SK-N-SH (cell line): ENCODE measurements at regions not wholly inside any gene's neighbourhood (a gene's known extent, or its start where the extent isn't known, plus 50 kb on each side); places are given as distances from the start of the nearest gene placed in this dataset.

Source experiments
- CTCF ChIA-PET: fragments of 300-600, 350-600 bp; formaldehyde crosslinking; extraction: SDS; loops from one replicate; lab custom pipeline; 2021; lab: Yijun Ruan, JAX
- POLR2A ChIA-PET: fragments of 350-600 bp; sonication (Branson Sonifier 250); formaldehyde crosslinking; extraction: SDS; loops from one replicate; lab custom pipeline; 2020; ENCODE audit warnings: antibody characterized with exemption, inconsistent platforms; lab: Yijun Ruan, JAX
- DNase-seq: peaks from one replicate; pipeline ENCODE4 v3.0.0; 2012
- H2AFZ ChIP-seq: fragments of 200-600 bp; sonication (generic); 2 replicates; pipeline ENCODE4 v1.8.1; 2016; ENCODE audit warnings: antibody characterized with exemption, mild to moderate bottlenecking, low read depth
- H3F3A ChIP-seq: fragments of 200-600 bp; sonication (generic); replicated peaks from 2 replicates; pipeline ENCODE3; 2016; ENCODE audit warnings: antibody characterized with exemption, mild to moderate bottlenecking; ENCODE audit not compliant: insufficient read depth
- H3K27ac ChIP-seq, 2 experiments: fragments of 200-500 bp in 1 of 2; fragments of 200-600 bp in 1 of 2; sonication (Bioruptor generic) in 1 of 2; sonication (generic), shearing (Covaris generic) in 1 of 2; 2 replicates each; pipeline versions ENCODE4 v1.5.1 to v1.6.1; 2014 to 2016; ENCODE audit warnings: low read depth in 2 of 2, inconsistent platforms in 1 of 2, low read length in 1 of 2, mild to moderate bottlenecking in 1 of 2, mixed read lengths in 1 of 2
- H3K27me3 ChIP-seq: fragments of 200-600 bp; sonication (generic), shearing (Covaris generic); 2 replicates; pipeline ENCODE4 v1.6.1; 2016; ENCODE audit warnings: mixed run types; ENCODE audit not compliant: insufficient read depth
- H3K36me3 ChIP-seq, 2 experiments: fragments of 200-500 bp in 1 of 2; fragments of 200-600 bp in 1 of 2; sonication (Bioruptor generic) in 1 of 2; sonication (generic) in 1 of 2; replicated peaks in 1 of 2; 2 replicates each; pipeline versions ENCODE3 to v1.5.1; 2014 to 2016; ENCODE audit warnings: low read length in 1 of 2, mild to moderate bottlenecking in 1 of 2; ENCODE audit not compliant: insufficient read depth in 2 of 2, control insufficient read depth in 1 of 2
- H3K4me1 ChIP-seq, 2 experiments: fragments of 200-500 bp in 1 of 2; fragments of 200-600 bp in 1 of 2; sonication (Bioruptor generic) in 1 of 2; sonication (generic), shearing (Covaris generic) in 1 of 2; 2 replicates each; pipeline versions ENCODE4 v1.5.1 to v1.6.1; 2014 to 2016; ENCODE audit warnings: low read depth in 1 of 2, low read length in 1 of 2, mixed run types in 1 of 2; ENCODE audit not compliant: insufficient read depth in 2 of 2, control insufficient read depth in 1 of 2
- H3K4me2 ChIP-seq: fragments of 200-600 bp; sonication (generic), shearing (Covaris generic); 2 replicates; pipeline ENCODE4 v1.6.1; 2017; ENCODE audit warnings: mixed run types
- H3K4me3 ChIP-seq, 2 experiments: fragments of 200-500 bp in 1 of 2; fragments of 200-600 bp in 1 of 2; sonication (Bioruptor generic) in 1 of 2; sonication (generic), shearing (Covaris generic) in 1 of 2; 2 replicates each; pipeline versions ENCODE4 v1.5.1 to v1.8.1; 2014 to 2016; ENCODE audit warnings: low read depth in 2 of 2, inconsistent platforms in 1 of 2, low read length in 1 of 2, mild to moderate bottlenecking in 1 of 2, mixed read lengths in 1 of 2, moderate library complexity in 1 of 2
- H3K79me2 ChIP-seq: fragments of 200-600 bp; sonication (generic); 2 replicates; pipeline ENCODE4 v1.8.1; 2017; ENCODE audit warnings: mild to moderate bottlenecking; ENCODE audit not compliant: insufficient read depth
- H3K9ac ChIP-seq: fragments of 200-600 bp; sonication (generic); 2 replicates; pipeline ENCODE4 v1.6.1; 2017; ENCODE audit warnings: mixed run types
- H3K9me2 ChIP-seq: fragments of 200-600 bp; sonication (generic); 2 replicates; pipeline ENCODE4 v1.6.1; 2017; ENCODE audit warnings: mixed run types
- H3K9me3 ChIP-seq: fragments of 200-600 bp; sonication (generic); 2 replicates; pipeline ENCODE4 v1.6.1; 2017; ENCODE audit warnings: mixed run types, mild to moderate bottlenecking, moderate library complexity
- H4K20me1 ChIP-seq: fragments of 200-600 bp; sonication (generic); 2 replicates; pipeline ENCODE4 v1.6.1; 2017; ENCODE audit warnings: mild to moderate bottlenecking, mixed run types; ENCODE audit not compliant: insufficient read depth
- ELF1 ChIP-seq: IDR thresholded peaks from 2 replicates; pipeline ENCODE4 v1.4.0; 2012
- EZH2phosphoT487 ChIP-seq: fragments of 200-600 bp; sonication (generic); IDR thresholded peaks from 2 replicates; pipeline ENCODE4 v1.6.1; 2017; ENCODE audit warnings: low read depth, mixed run types, mild to moderate bottlenecking, antibody characterized with exemption, moderate library complexity, borderline replicate concordance
- FOSL2 ChIP-seq: IDR thresholded peaks from 2 replicates; pipeline ENCODE4 v1.4.0; 2012; ENCODE audit warnings: low read depth, mild to moderate bottlenecking, moderate library complexity, borderline replicate concordance
- JUND ChIP-seq: IDR thresholded peaks from 2 replicates; pipeline ENCODE4 v1.4.0; 2012
- PBX3 ChIP-seq: IDR thresholded peaks from 2 replicates; pipeline ENCODE4; 2012
- RCOR1 ChIP-seq: fragments of 150-350 bp; IDR thresholded peaks from 2 replicates; pipeline ENCODE4 v1.6.1; 2017; ENCODE audit warnings: antibody characterized with exemption, low read length
- TEAD4 ChIP-seq: IDR thresholded peaks from 2 replicates; pipeline ENCODE4 v1.4.0; 2012; ENCODE audit warnings: mild to moderate bottlenecking, borderline replicate concordance; ENCODE audit not compliant: insufficient read depth
- YY1 ChIP-seq: IDR thresholded peaks from 2 replicates; pipeline ENCODE4 v1.4.0; 2012; ENCODE audit warnings: low read depth, mild to moderate bottlenecking
- ZBTB33 ChIP-seq: IDR thresholded peaks from 2 replicates; pipeline ENCODE4 v1.4.0; 2012; ENCODE audit warnings: low read depth, borderline replicate concordance
- WGBS: methylation state at CpG from one replicate; pipeline ENCODE4 v1.1.6; 2017; ENCODE audit warnings: low lambda C conversion rate; 5-methylcytosine and 5-hydroxymethylcytosine counted together

GRCh38 chr6:155549928-155550327 lies 94.3 kb upstream of the NOX3 start:
- H4K20me1 ChIP-seq = no peaks in the 10 kb centered on the region
- no peak overlapping the region for H3K4me2 ChIP-seq
- no peak overlapping the region for H3K27ac ChIP-seq
- no peaks in the 10 kb centered on the region for H3K36me3 ChIP-seq
- no peak for TF ChIP-seq YY1
- TF ChIP-seq PBX3 = no peak
- TF ChIP-seq TEAD4 = no peak
- no peak for TF ChIP-seq FOSL2
- no peak overlapping the region for H3K4me3 ChIP-seq
- no peaks in the 10 kb centered on the region for H3K27me3 ChIP-seq
- ChIA-PET POLR2A (interaction anchor here (1.0 kb wide), 1 partner anchor 11 kb away, joined by 3 read pairs; no protein-coding TSS in a partner anchor), CTCF (interaction anchor here (0.5 to 1.5 kb wide), 2 partner anchors 18 to 344 kb away, joined by 3 read pairs; no protein-coding TSS in a partner anchor)
- no peaks in the 10 kb centered on the region for H3K9me3 ChIP-seq
- H3K9me2 ChIP-seq = no peaks in the 10 kb centered on the region
- H3F3A ChIP-seq = no peaks in the 10 kb centered on the region
- 88% methylated on average over 2 of the region's 4 CpGs for whole genome bisulfite sequencing
- H3K79me2 ChIP-seq = no peaks in the 10 kb centered on the region
- DNase-seq = no peak
- no peaks in the 10 kb centered on the region; a peak in 1 of 4 replicates for H3K4me1 ChIP-seq
- H2AFZ ChIP-seq = no peak overlapping the region
- H3K9ac ChIP-seq = no peak overlapping the region

GRCh38 chr6:155549028-155549798 lies 93.6 kb upstream of the NOX3 start:
- H3K79me2 ChIP-seq = no peaks in the 10 kb centered on the region
- no peaks in the 10 kb centered on the region for H3K36me3 ChIP-seq
- H3K9me3 ChIP-seq = no peaks in the 10 kb centered on the region
- H3K9me2 ChIP-seq = no peaks in the 10 kb centered on the region
- H3K4me1 ChIP-seq = no peaks in the 10 kb centered on the region; a peak in 1 of 4 replicates
- DNase-seq = no peak
- 80% methylated on average over 9 of the region's 9 CpGs for WGBS
- no peaks in the 10 kb centered on the region for H3K27me3 ChIP-seq
- no peak for TF ChIP-seq ELF1
- TF ChIP-seq JUND = no peak
- TF ChIP-seq ZBTB33 = no peak
- no peak for TF ChIP-seq RCOR1
- no peak for TF ChIP-seq EZH2phosphoT487
- POLR2A ChIA-PET = interaction anchor here (1.0 kb wide), 1 partner anchor 12 kb away, joined by 3 read pairs; no protein-coding TSS in a partner anchor
- no peak overlapping the region for H2AFZ ChIP-seq
- H3K4me3 ChIP-seq = no peak overlapping the region
- H3F3A ChIP-seq = no peaks in the 10 kb centered on the region
- H3K9ac ChIP-seq = no peak overlapping the region
- H3K27ac ChIP-seq = no peak overlapping the region
- no peak overlapping the region for H3K4me2 ChIP-seq
- CTCF ChIA-PET = interaction anchor here (1.5 kb wide), 1 partner anchor 18 kb away, joined by 3 read pairs; no protein-coding TSS in a partner anchor
- no peaks in the 10 kb centered on the region for H4K20me1 ChIP-seq
